Astrocyte (in vitro differentiated cells and primary cell): ENCODE measurements at regions not wholly inside any gene's neighbourhood (a gene's known extent, or its start where the extent isn't known, plus 50 kb on each side); places are given as distances from the start of the nearest gene placed in this dataset.

Experiments used
- DNase-seq: peaks from one replicate; pipeline ENCODE4 v3.0.0-alpha.2; 2010; ENCODE audit warnings: low read depth
- FAIRE-seq: peaks from 2 replicates; lab custom pipeline; 2011; peaks lifted over from hg19 to GRCh38; lab: Jason Lieb, UNC
- H2AFZ ChIP-seq: 2 replicates; pipeline ENCODE4 v1.6.0; 2012; ENCODE audit warnings: low read depth, low read length, inconsistent platforms
- H3K27ac ChIP-seq: 2 replicates; pipeline ENCODE4 v1.5.1; 2011; ENCODE audit warnings: low read depth, low read length, inconsistent platforms
- H3K27me3 ChIP-seq: 2 replicates; pipeline ENCODE4 v1.6.0; 2011; ENCODE audit warnings: low read length, inconsistent platforms; ENCODE audit not compliant: insufficient read depth
- H3K36me3 ChIP-seq: 2 replicates; pipeline ENCODE4 v1.5.1; 2011; ENCODE audit warnings: low read length, inconsistent platforms; ENCODE audit not compliant: insufficient read depth
- H3K4me1 ChIP-seq: 2 replicates; pipeline ENCODE4 v1.5.1; 2011; ENCODE audit warnings: low read length, inconsistent platforms; ENCODE audit not compliant: insufficient read depth
- H3K4me2 ChIP-seq: 2 replicates; pipeline ENCODE4 v1.6.0; 2012; ENCODE audit warnings: low read length, inconsistent platforms
- H3K4me3 ChIP-seq: 2 replicates; pipeline ENCODE4 v1.5.1; 2011; ENCODE audit warnings: low read depth, mild to moderate bottlenecking, low read length, inconsistent platforms; ENCODE audit not compliant: insufficient read depth
- H3K79me2 ChIP-seq: 2 replicates; pipeline ENCODE4 v1.6.0; 2012; ENCODE audit warnings: mild to moderate bottlenecking, low read length, inconsistent platforms; ENCODE audit not compliant: insufficient read depth
- H3K9ac ChIP-seq: 2 replicates; pipeline ENCODE4 v1.6.0; 2012; ENCODE audit warnings: mild to moderate bottlenecking, low read length, inconsistent platforms
- H3K9me3 ChIP-seq: 2 replicates; pipeline ENCODE4 v1.5.1; 2012; ENCODE audit warnings: low read depth, mild to moderate bottlenecking, low read length, inconsistent platforms; ENCODE audit not compliant: insufficient read depth
- H4K20me1 ChIP-seq: 2 replicates; pipeline ENCODE4 v1.6.0; 2012; ENCODE audit warnings: low read length, inconsistent platforms; ENCODE audit not compliant: insufficient read depth
- H3K27ac Mint-ChIP-seq: one replicate; pipeline ENCODE4 v1.8.0; 2021; ENCODE audit warnings: mild to moderate bottlenecking, mixed read lengths; ENCODE audit not compliant: unreplicated experiment
- H3K27me3 Mint-ChIP-seq: one replicate; pipeline ENCODE4 v1.8.0; 2021; ENCODE audit warnings: low read depth, mixed read lengths; ENCODE audit not compliant: unreplicated experiment
- H3K36me3 Mint-ChIP-seq: one replicate; pipeline ENCODE4 v1.8.0; 2021; ENCODE audit warnings: low read depth, mixed read lengths; ENCODE audit not compliant: unreplicated experiment
- H3K4me1 Mint-ChIP-seq: one replicate; pipeline ENCODE4 v1.8.0; 2021; ENCODE audit warnings: low read depth, mixed read lengths; ENCODE audit not compliant: unreplicated experiment
- H3K4me3 Mint-ChIP-seq: one replicate; pipeline ENCODE4 v1.8.0; 2021; ENCODE audit warnings: mild to moderate bottlenecking, moderate library complexity, mixed read lengths; ENCODE audit not compliant: unreplicated experiment
- H3K9me3 Mint-ChIP-seq: one replicate; pipeline ENCODE4 v1.8.0; 2021; ENCODE audit warnings: mild to moderate bottlenecking, mixed read lengths; ENCODE audit not compliant: unreplicated experiment
- CTCF ChIP-seq: IDR thresholded peaks from 2 replicates; pipeline ENCODE4 v1.5.1; 2011; ENCODE audit warnings: low read depth, mild to moderate bottlenecking, inconsistent platforms, low read length, moderate library complexity; ENCODE audit not compliant: insufficient read depth
- EZH2 ChIP-seq: IDR thresholded peaks from 2 replicates; pipeline ENCODE4 v1.6.1; 2012; ENCODE audit warnings: mild to moderate bottlenecking, low read length, inconsistent platforms; ENCODE audit not compliant: insufficient read depth

DNA sequence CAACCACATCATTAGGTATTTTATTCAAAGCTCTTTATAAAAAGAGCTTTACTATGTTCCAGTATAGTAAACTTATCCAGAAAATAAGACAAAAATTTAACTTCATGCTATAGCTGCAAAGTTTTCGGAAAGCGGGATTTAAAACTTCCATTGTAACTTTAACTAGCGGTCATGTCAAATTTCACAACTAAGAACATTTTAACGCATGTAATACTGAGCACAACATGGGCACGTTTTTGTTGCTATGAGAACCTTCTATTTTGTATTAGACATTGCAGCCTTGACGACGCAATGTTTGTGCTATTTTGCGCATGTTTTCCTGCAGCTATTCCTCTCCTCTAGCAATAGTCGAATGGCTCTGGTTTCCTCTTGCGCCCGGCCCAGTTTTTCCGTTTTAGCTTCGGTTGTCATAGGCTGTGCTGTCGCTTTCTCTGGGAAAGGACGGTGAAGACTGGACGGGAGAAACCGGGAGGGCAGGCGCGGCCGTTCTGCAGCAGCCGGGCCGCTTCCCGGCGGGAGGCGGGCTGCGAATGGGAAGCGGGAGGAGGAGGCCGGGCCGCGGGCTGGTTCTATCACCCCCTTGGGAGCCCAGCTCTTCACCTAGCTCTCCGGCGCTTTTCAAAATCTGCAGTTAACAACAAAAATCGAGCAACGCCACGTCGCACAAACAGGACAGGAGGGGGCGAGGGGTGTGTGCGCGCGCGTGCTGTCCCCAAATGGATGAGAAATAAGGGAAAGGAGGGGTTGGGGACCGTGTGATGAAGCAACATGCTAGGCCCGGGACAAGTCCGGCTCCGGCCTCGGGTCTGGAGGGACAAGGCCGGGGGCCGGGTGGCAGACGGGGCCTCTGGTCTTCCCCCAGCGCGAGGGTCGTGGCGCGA, 105.3 kb upstream of the HNRNPU start:
- peak; percentile 80 for DNase-seq
- Histone ChIP-seq H3K36me3 (no peaks in the 10 kb centered on the region), H3K4me3 (peak overlapping the region; percentile 62), H3K9me3 (no peaks in the 10 kb centered on the region), H4K20me1 (no peaks in the 10 kb centered on the region), H3K4me1 (peaks cover 24% of the 10 kb centered on the region), H3K27ac (peak overlapping the region; percentile 97), H3K9ac (peak overlapping the region; percentile 98), H3K27me3 (no peaks in the 10 kb centered on the region), H3K79me2 (peaks cover 5% of the 10 kb centered on the region), H3K4me2 (peak overlapping the region; percentile 97), H2AFZ (peak overlapping the region; percentile 64)
- Mint-ChIP-seq H3K36me3 (no peaks in the 10 kb centered on the region), H3K27me3 (no peaks in the 10 kb centered on the region), H3K4me1 (peaks cover 13% of the 10 kb centered on the region), H3K27ac (peak overlapping the region; percentile 98), H3K4me3 (peak overlapping the region; percentile 86), H3K9me3 (no peaks in the 10 kb centered on the region)
- no peak for TF ChIP-seq CTCF
- no peak for TF ChIP-seq EZH2
- no peak for FAIRE-seq

DNA sequence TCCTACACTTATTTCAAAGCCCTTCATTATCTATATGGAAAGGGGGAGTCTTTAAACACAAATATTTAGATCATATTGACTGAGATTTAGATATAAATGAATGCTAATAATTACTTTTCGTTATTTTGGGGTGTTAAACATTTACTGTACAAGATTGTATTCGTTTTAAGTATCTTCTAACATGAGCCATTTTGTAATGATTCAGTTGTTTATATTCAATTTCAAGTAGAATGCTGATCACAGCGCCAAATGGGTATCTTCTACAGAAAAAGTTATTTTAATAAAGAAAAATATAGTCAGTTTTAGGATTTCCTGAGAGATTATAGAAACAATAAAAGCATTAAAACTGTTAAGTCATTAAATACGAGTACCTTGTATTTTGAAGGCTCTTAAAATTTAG, 104.5 kb upstream of the HNRNPU start:
- H3K79me2 ChIP-seq = peaks cover 5% of the 10 kb centered on the region
- H3K4me3 Mint-ChIP-seq = peak overlapping the region; percentile 86
- DNase-seq = no peak
- H3K9me3 Mint-ChIP-seq = no peaks in the 10 kb centered on the region
- H3K4me2 ChIP-seq = peak overlapping the region; percentile 97
- peak overlapping the region; percentile 98 for H3K27ac Mint-ChIP-seq
- peak overlapping the region; percentile 97 for H3K27ac ChIP-seq
- H4K20me1 ChIP-seq = no peaks in the 10 kb centered on the region
- no peak overlapping the region for H2AFZ ChIP-seq
- peaks cover 20% of the 10 kb centered on the region for H3K4me1 Mint-ChIP-seq
- H3K9me3 ChIP-seq = no peaks in the 10 kb centered on the region
- H3K27me3 ChIP-seq = no peaks in the 10 kb centered on the region
- no peak for TF ChIP-seq CTCF
- no peak for TF ChIP-seq EZH2
- peaks cover 31% of the 10 kb centered on the region for H3K4me1 ChIP-seq
- H3K4me3 ChIP-seq = no peak overlapping the region
- H3K9ac ChIP-seq = peak overlapping the region; percentile 98
- no peaks in the 10 kb centered on the region for H3K36me3 Mint-ChIP-seq
- H3K36me3 ChIP-seq = no peaks in the 10 kb centered on the region
- no peaks in the 10 kb centered on the region for H3K27me3 Mint-ChIP-seq
- FAIRE-seq = no peak

DNA sequence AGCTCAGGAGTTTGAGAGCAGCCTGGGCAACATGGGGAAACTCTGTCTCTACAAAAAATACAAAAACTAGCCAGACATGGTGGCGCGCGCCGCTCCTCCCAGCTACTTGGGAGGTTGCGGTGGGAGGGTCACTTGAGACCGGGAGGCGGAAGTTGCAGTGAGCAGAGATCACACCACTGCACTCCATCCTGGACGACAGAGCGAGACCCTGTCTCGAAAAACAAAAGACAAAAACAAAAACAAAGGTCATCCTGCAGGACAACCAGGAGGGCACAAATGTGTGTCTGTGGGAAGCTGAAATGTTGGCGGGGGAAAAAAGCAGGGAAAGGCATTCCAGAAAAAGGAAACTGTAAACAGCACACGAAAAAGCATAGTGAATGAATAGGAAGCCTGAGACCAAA, 104.1 kb upstream of the HNRNPU start:
- no peak overlapping the region for H3K4me3 ChIP-seq
- FAIRE-seq = no peak
- H3K36me3 Mint-ChIP-seq = no peaks in the 10 kb centered on the region
- H3K27me3 Mint-ChIP-seq = no peaks in the 10 kb centered on the region
- peak overlapping the region; percentile 98 for H3K9ac ChIP-seq
- H3K4me2 ChIP-seq = peak overlapping the region; percentile 97
- H3K9me3 ChIP-seq = no peaks in the 10 kb centered on the region
- TF ChIP-seq EZH2 = no peak
- no peak for TF ChIP-seq CTCF
- peak overlapping the region; percentile 17 for H3K4me3 Mint-ChIP-seq
- H3K79me2 ChIP-seq = peaks cover 5% of the 10 kb centered on the region
- no peaks in the 10 kb centered on the region for H3K36me3 ChIP-seq
- no peak for DNase-seq
- no peaks in the 10 kb centered on the region for H4K20me1 ChIP-seq
- H3K9me3 Mint-ChIP-seq = no peaks in the 10 kb centered on the region
- no peak overlapping the region for H2AFZ ChIP-seq
- H3K4me1 Mint-ChIP-seq = peaks cover 23% of the 10 kb centered on the region
- no peaks in the 10 kb centered on the region for H3K27me3 ChIP-seq
- H3K4me1 ChIP-seq = peaks cover 35% of the 10 kb centered on the region
- peak overlapping the region; percentile 98 for H3K27ac Mint-ChIP-seq
- H3K27ac ChIP-seq = peak overlapping the region; percentile 97
